SK-N-SH (cell line): ENCODE measurements at regions not wholly inside any gene's neighbourhood (a gene's known extent, or its start where the extent isn't known, plus 50 kb on each side); places are given as distances from the start of the nearest gene placed in this dataset.

Experiments
- CTCF ChIA-PET: fragments of 300-600, 350-600 bp; formaldehyde crosslinking; extraction: SDS; loops from one replicate; lab custom pipeline; 2021; lab: Yijun Ruan, JAX
- POLR2A ChIA-PET: fragments of 350-600 bp; sonication (Branson Sonifier 250); formaldehyde crosslinking; extraction: SDS; loops from one replicate; lab custom pipeline; 2020; ENCODE audit warnings: antibody characterized with exemption, inconsistent platforms; lab: Yijun Ruan, JAX
- DNase-seq: peaks from one replicate; pipeline ENCODE4 v3.0.0; 2012
- H2AFZ ChIP-seq: fragments of 200-600 bp; sonication (generic); 2 replicates; pipeline ENCODE4 v1.8.1; 2016; ENCODE audit warnings: antibody characterized with exemption, mild to moderate bottlenecking, low read depth
- H3F3A ChIP-seq: fragments of 200-600 bp; sonication (generic); replicated peaks from 2 replicates; pipeline ENCODE3; 2016; ENCODE audit warnings: antibody characterized with exemption, mild to moderate bottlenecking; ENCODE audit not compliant: insufficient read depth
- H3K27ac ChIP-seq, 2 experiments: fragments of 200-500 bp in 1 of 2; fragments of 200-600 bp in 1 of 2; sonication (Bioruptor generic) in 1 of 2; sonication (generic), shearing (Covaris generic) in 1 of 2; 2 replicates each; pipeline versions ENCODE4 v1.5.1 to v1.6.1; 2014 to 2016; ENCODE audit warnings: low read depth in 2 of 2, inconsistent platforms in 1 of 2, low read length in 1 of 2, mild to moderate bottlenecking in 1 of 2, mixed read lengths in 1 of 2
- H3K27me3 ChIP-seq: fragments of 200-600 bp; sonication (generic), shearing (Covaris generic); 2 replicates; pipeline ENCODE4 v1.6.1; 2016; ENCODE audit warnings: mixed run types; ENCODE audit not compliant: insufficient read depth
- H3K36me3 ChIP-seq, 2 experiments: fragments of 200-500 bp in 1 of 2; fragments of 200-600 bp in 1 of 2; sonication (Bioruptor generic) in 1 of 2; sonication (generic) in 1 of 2; replicated peaks in 1 of 2; 2 replicates each; pipeline versions ENCODE3 to v1.5.1; 2014 to 2016; ENCODE audit warnings: low read length in 1 of 2, mild to moderate bottlenecking in 1 of 2; ENCODE audit not compliant: insufficient read depth in 2 of 2, control insufficient read depth in 1 of 2
- H3K4me1 ChIP-seq, 2 experiments: fragments of 200-500 bp in 1 of 2; fragments of 200-600 bp in 1 of 2; sonication (Bioruptor generic) in 1 of 2; sonication (generic), shearing (Covaris generic) in 1 of 2; 2 replicates each; pipeline versions ENCODE4 v1.5.1 to v1.6.1; 2014 to 2016; ENCODE audit warnings: low read depth in 1 of 2, low read length in 1 of 2, mixed run types in 1 of 2; ENCODE audit not compliant: insufficient read depth in 2 of 2, control insufficient read depth in 1 of 2
- H3K4me2 ChIP-seq: fragments of 200-600 bp; sonication (generic), shearing (Covaris generic); 2 replicates; pipeline ENCODE4 v1.6.1; 2017; ENCODE audit warnings: mixed run types
- H3K4me3 ChIP-seq, 2 experiments: fragments of 200-500 bp in 1 of 2; fragments of 200-600 bp in 1 of 2; sonication (Bioruptor generic) in 1 of 2; sonication (generic), shearing (Covaris generic) in 1 of 2; 2 replicates each; pipeline versions ENCODE4 v1.5.1 to v1.8.1; 2014 to 2016; ENCODE audit warnings: low read depth in 2 of 2, inconsistent platforms in 1 of 2, low read length in 1 of 2, mild to moderate bottlenecking in 1 of 2, mixed read lengths in 1 of 2, moderate library complexity in 1 of 2
- H3K79me2 ChIP-seq: fragments of 200-600 bp; sonication (generic); 2 replicates; pipeline ENCODE4 v1.8.1; 2017; ENCODE audit warnings: mild to moderate bottlenecking; ENCODE audit not compliant: insufficient read depth
- H3K9ac ChIP-seq: fragments of 200-600 bp; sonication (generic); 2 replicates; pipeline ENCODE4 v1.6.1; 2017; ENCODE audit warnings: mixed run types
- H3K9me2 ChIP-seq: fragments of 200-600 bp; sonication (generic); 2 replicates; pipeline ENCODE4 v1.6.1; 2017; ENCODE audit warnings: mixed run types
- H3K9me3 ChIP-seq: fragments of 200-600 bp; sonication (generic); 2 replicates; pipeline ENCODE4 v1.6.1; 2017; ENCODE audit warnings: mixed run types, mild to moderate bottlenecking, moderate library complexity
- H4K20me1 ChIP-seq: fragments of 200-600 bp; sonication (generic); 2 replicates; pipeline ENCODE4 v1.6.1; 2017; ENCODE audit warnings: mild to moderate bottlenecking, mixed run types; ENCODE audit not compliant: insufficient read depth
- ELF1 ChIP-seq: IDR thresholded peaks from 2 replicates; pipeline ENCODE4 v1.4.0; 2012
- EP300 ChIP-seq, 2 experiments: IDR thresholded peaks; 2 replicates each; pipeline versions ENCODE4 v1.4.0 to v1.6.1; 2012; ENCODE audit warnings: borderline replicate concordance in 1 of 2, low read depth in 1 of 2, low read length in 1 of 2
- EZH2phosphoT487 ChIP-seq: fragments of 200-600 bp; sonication (generic); IDR thresholded peaks from 2 replicates; pipeline ENCODE4 v1.6.1; 2017; ENCODE audit warnings: low read depth, mixed run types, mild to moderate bottlenecking, antibody characterized with exemption, moderate library complexity, borderline replicate concordance
- GABPA ChIP-seq: IDR thresholded peaks from 2 replicates; pipeline ENCODE4 v1.4.0; 2012; ENCODE audit warnings: low read depth, mild to moderate bottlenecking
- GATA2 ChIP-seq: sonication (generic); formaldehyde crosslinking; IDR thresholded peaks from 2 replicates; pipeline ENCODE4 v1.5.0; 2020; ENCODE audit warnings: mild to moderate bottlenecking, missing genetic modification reagents
- JUND ChIP-seq: IDR thresholded peaks from 2 replicates; pipeline ENCODE4 v1.4.0; 2012
- MAX ChIP-seq: IDR thresholded peaks from 2 replicates; pipeline ENCODE4 v1.4.0; 2012; ENCODE audit warnings: low read depth
- NFIC ChIP-seq: IDR thresholded peaks from 2 replicates; pipeline ENCODE4 v1.4.0; 2012; ENCODE audit warnings: borderline replicate concordance
- NRF1 ChIP-seq: IDR thresholded peaks from 2 replicates; pipeline ENCODE4 v1.6.1; 2012; ENCODE audit warnings: low read depth, mild to moderate bottlenecking, low read length
- PBX3 ChIP-seq: IDR thresholded peaks from 2 replicates; pipeline ENCODE4; 2012
- RAD21 ChIP-seq: IDR thresholded peaks from 2 replicates; pipeline ENCODE4 v1.6.1; 2012; ENCODE audit warnings: mild to moderate bottlenecking, low read length
- RCOR1 ChIP-seq: fragments of 150-350 bp; IDR thresholded peaks from 2 replicates; pipeline ENCODE4 v1.6.1; 2017; ENCODE audit warnings: antibody characterized with exemption, low read length
- SIN3A ChIP-seq: IDR thresholded peaks from 2 replicates; pipeline ENCODE4 v1.6.1; 2012; ENCODE audit warnings: low read depth, mild to moderate bottlenecking, low read length, moderate library complexity, borderline replicate concordance
- TAF1 ChIP-seq: IDR thresholded peaks from 2 replicates; pipeline ENCODE4 v1.6.1; 2012; ENCODE audit warnings: low read depth, mild to moderate bottlenecking, low read length, moderate library complexity, borderline replicate concordance
- TCF12 ChIP-seq: IDR thresholded peaks from 2 replicates; pipeline ENCODE4 v1.4.0; 2012
- TEAD4 ChIP-seq: IDR thresholded peaks from 2 replicates; pipeline ENCODE4 v1.4.0; 2012; ENCODE audit warnings: mild to moderate bottlenecking, borderline replicate concordance; ENCODE audit not compliant: insufficient read depth
- USF1 ChIP-seq: IDR thresholded peaks from 2 replicates; pipeline ENCODE4 v1.4.0; 2012; ENCODE audit warnings: low read depth, borderline replicate concordance
- ZBTB33 ChIP-seq: IDR thresholded peaks from 2 replicates; pipeline ENCODE4 v1.4.0; 2012; ENCODE audit warnings: low read depth, borderline replicate concordance
- WGBS: methylation state at CpG from one replicate; pipeline ENCODE4 v1.1.6; 2017; ENCODE audit warnings: low lambda C conversion rate; 5-methylcytosine and 5-hydroxymethylcytosine counted together

- Histone ChIP-seq H3K4me1 (no peaks in the 10 kb centered on the region), H3K9me3 (no peaks in the 10 kb centered on the region), H3K27ac (no peak overlapping the region), H3K36me3 (no peaks in the 10 kb centered on the region), H3K9ac (no peak overlapping the region), H3K9me2 (no peaks in the 10 kb centered on the region), H3K79me2 (no peaks in the 10 kb centered on the region), H3K4me3 (no peak overlapping the region), H3F3A (no peaks in the 10 kb centered on the region), H2AFZ (no peak overlapping the region), H3K4me2 (no peak overlapping the region), H4K20me1 (no peaks in the 10 kb centered on the region), H3K27me3 (peaks cover 27% of the 10 kb centered on the region; the same call in 1 of the 2 replicates)
- ChIA-PET POLR2A (no interaction called here), CTCF (no interaction called here)
- WGBS = 8% methylated on average over 7 of the region's 7 CpGs
- DNase-seq = no peak
- TF ChIP-seq ZBTB33 (no peak), RAD21 (no peak), ELF1 (no peak), EZH2phosphoT487 (no peak), TCF12 (no peak), JUND (no peak), SIN3A (no peak), PBX3 (no peak), MAX (no peak), TAF1 (no peak), GABPA (no peak), USF1 (no peak), NRF1 (no peak), EP300 (IDR thresholded peaks at IDR 0.05; ENCODE audit: borderline replicate concordance in 1 of 2, low read depth in 1 of 2, low read length in 1 of 2) (no peak), TEAD4 (no peak), RCOR1 (no peak), GATA2 (CRISPR knock-in tag) (no peak), NFIC (no peak)
Observed at GRCh38 chr20:56875803-56876202, 246.7 kb downstream of the TFAP2C start.
